Adrenal gland (tissue), 9 donors: ENCODE measurements at regions not wholly inside any gene's neighbourhood (a gene's known extent, or its start where the extent isn't known, plus 50 kb on each side); places are given as distances from the start of the nearest gene placed in this dataset.

Experiments used
- DNase-seq, 7 donors: peaks; one replicate each; pipeline ENCODE4 v3.0.0-alpha.2; 2019 to 2020
- H3K27ac ChIP-seq, 5 donors: fragments of 200-600 bp; sonication (generic) in 4 of 5; 1 replicate in 3 of 5; 2 replicates in 2 of 5; pipeline versions ENCODE4 v1.5.1 to v1.8.0; 2016 to 2020; ENCODE audit warnings: mild to moderate bottlenecking in 1 of 5
- H3K27me3 ChIP-seq: fragments of 200-600 bp; 2 replicates; pipeline ENCODE4 v1.8.0; 2021
- H3K36me3 ChIP-seq, 2 donors: fragments of 200-600 bp; replicated peaks in 1 of 2; 1 replicate in 1 of 2; 2 replicates in 1 of 2; pipeline versions ENCODE4 v1.5.1 to v1.8.0; 2018 to 2022
- H3K4me1 ChIP-seq, 2 donors: fragments of 200-600 bp; replicated peaks in 1 of 2; 1 replicate in 1 of 2; 2 replicates in 1 of 2; pipeline versions ENCODE4 v1.5.1 to v1.8.0; 2018 to 2021
- H3K4me3 ChIP-seq, 4 donors: fragments of 200-600 bp; sonication (generic) in 3 of 4; one replicate each; pipeline ENCODE4 v1.5.1; 2016 to 2018
- H3K9me3 ChIP-seq, 3 donors: fragments of 200-600 bp; sonication (generic) in 1 of 3; replicated peaks in 1 of 3; 1 replicate in 2 of 3; 2 replicates in 1 of 3; pipeline versions ENCODE4 v1.5.1 to v1.8.0; 2016 to 2021
- CTCF ChIP-seq, 6 experiments: fragments of 450-650 bp in 4 of 6; fragments of 200-600 bp in 2 of 6; sonication (generic) in 1 of 6; IDR thresholded peaks; 1 replicate in 5 of 6; 2 replicates in 1 of 6; pipeline versions ENCODE4 v1.5.1 to v1.8.0; 2016 to 2021; ENCODE audit warnings: antibody characterized with exemption in 6 of 6, mild to moderate bottlenecking in 2 of 6, moderate library complexity in 1 of 6
- POLR2A ChIP-seq, 2 donors: fragments of 450-650 bp; IDR thresholded peaks; one replicate each; pipeline ENCODE4 v1.6.1; 2017; ENCODE audit warnings: antibody characterized with exemption in 2 of 2, mild to moderate bottlenecking in 2 of 2, moderate library complexity in 1 of 2
- WGBS, 4 donors: extraction: QIAGEN DNeasy Blood & Tissue Kit in 2 of 4; methylation state at CpG; one replicate each; pipeline versions ENCODE4 v1.1.5 to v1.1.7; 2013 to 2017; 5-methylcytosine and 5-hydroxymethylcytosine counted together
- intact Hi-C, 2 donors: fragments of 100-400 bp; cut with DNase I; formaldehyde crosslinking; loops; one replicate each; pipeline versions ENCODE4 v1.14.1 to v1.15.0; 2022 to 2023
- donor health status: healthy with polysubstance abuse.
- donor health status: Bipolar disorder and iron deficiency.
- donor health status: DM: yes; HTN: yes; CAD: no.
- donor health status: DM: no; HTN: no; CAD: no.
- donor health status: DM: no; HTN: no; CAD: no.

GRCh38 chr3:184467171-184467570, 87.3 kb downstream of the CHRD start:
- TF ChIP-seq CTCF (IDR thresholded peaks at IDR 0.05) (no peak), POLR2A (IDR thresholded peaks at IDR 0.05) (no peak)
- 85 to 89% (median 88%) methylated on average over 7 to 9 of the region's 9 CpGs for WGBS, 4 donors
- no peaks in the 10 kb centered on the region for H3K36me3 ChIP-seq
- H3K27me3 ChIP-seq, result no peaks in the 10 kb centered on the region
- peak in 1 of 7 donors; percentile 42 for DNase-seq
- H3K27ac ChIP-seq, result no peak overlapping the region
- intact Hi-C loops, result no loop called here
- peaks cover 0 to 14% of the 10 kb centered on the region in 2 donors for H3K4me1 ChIP-seq
- H3K9me3 ChIP-seq, result no peaks in the 10 kb centered on the region
- H3K4me3 ChIP-seq, result no peak overlapping the region

GRCh38 chr3:184470551-184470950, 90.7 kb downstream of the CHRD start:
- H3K4me3 ChIP-seq, result no peak overlapping the region
- 64 to 75% (median 72%) methylated on average over 6 of the region's 6 CpGs for WGBS, 4 donors
- H3K27me3 ChIP-seq, result peaks cover 6% of the 10 kb centered on the region
- H3K36me3 ChIP-seq, result no peaks in the 10 kb centered on the region
- intact Hi-C loops, result no loop called here
- H3K27ac ChIP-seq, result no peak overlapping the region
- no peaks in the 10 kb centered on the region for H3K9me3 ChIP-seq
- DNase-seq, result peak in 1 of 7 donors; percentile 2
- H3K4me1 ChIP-seq, result peaks cover 0 to 13% of the 10 kb centered on the region in 2 donors
- no peak for TF ChIP-seq POLR2A (IDR thresholded peaks at IDR 0.05)
- TF ChIP-seq CTCF (IDR thresholded peaks at IDR 0.05), result no peak

GRCh38 chr3:184471439-184471838, 90.1 kb upstream of the EPHB3 start:
- intact Hi-C loops, result no loop called here
- H3K9me3 ChIP-seq, result no peaks in the 10 kb centered on the region
- H3K36me3 ChIP-seq, result no peaks in the 10 kb centered on the region
- H3K27ac ChIP-seq, result no peak overlapping the region
- peaks cover 0 to 5% of the 10 kb centered on the region in 2 donors for H3K4me1 ChIP-seq
- peaks cover 6% of the 10 kb centered on the region for H3K27me3 ChIP-seq
- no peak for TF ChIP-seq POLR2A (IDR thresholded peaks at IDR 0.05)
- no peak for TF ChIP-seq CTCF (IDR thresholded peaks at IDR 0.05)
- peak in 1 of 7 donors; percentile 4 for DNase-seq
- 71 to 87% (median 79%) methylated on average over 3 of the region's 3 CpGs for WGBS, 4 donors
- H3K4me3 ChIP-seq, result no peak overlapping the region

- intact Hi-C loops, result no loop called here
- peaks cover 6% of the 10 kb centered on the region for H3K27me3 ChIP-seq
Observed at GRCh38 chr3:184472723-184473428, 88.7 kb upstream of the EPHB3 start.

More at GRCh38 chr3:184472723-184473428, 88.7 kb upstream of the EPHB3 start:
- TF ChIP-seq CTCF (IDR thresholded peaks at IDR 0.05) (no peak), POLR2A (IDR thresholded peaks at IDR 0.05) (no peak)
- Histone ChIP-seq H3K36me3 (no peaks in the 10 kb centered on the region), H3K4me1 (no peaks in the 10 kb centered on the region), H3K4me3 (no peak overlapping the region), H3K27ac (peak overlapping the region in 4 of 5 donors; percentile 26 to 77 (median 68)), H3K9me3 (no peaks in the 10 kb centered on the region)
- DNase-seq, result peak; percentile 34 to 84 (median 57)
- WGBS, 4 donors, result 55 to 74% (median 64%) methylated on average over 12 of the region's 12 CpGs
